OCI-LY7 (cell line): ENCODE measurements at regions not wholly inside any gene's neighbourhood (a gene's known extent, or its start where the extent isn't known, plus 50 kb on each side); places are given as distances from the start of the nearest gene placed in this dataset.

ENCODE experiments used
- BruUV-seq: library from RNA; stranded (reverse); fragments of 400-500 nt; replicated peaks from 2 replicates; lab custom pipeline; 2021; lab: Mats Ljungman, UMichigan
- CTCF ChIA-PET: fragments of 300-600 bp; sonication (Branson Sonifier 250); formaldehyde crosslinking; loops from one replicate; lab custom pipeline; 2022; ENCODE audit warnings: antibody characterized with exemption; ENCODE audit not compliant: unreplicated experiment; lab: Charles Lee
- POLR2A ChIA-PET: fragments of 300-600 bp; sonication (Branson Sonifier 250); formaldehyde crosslinking; loops from one replicate; lab custom pipeline; 2022; ENCODE audit warnings: antibody characterized with exemption; lab: Charles Lee
- DNase-seq: peaks from one replicate; pipeline ENCODE4 v3.0.0-alpha.2; 2015; ENCODE audit warnings: low spot score
- H2AFZ ChIP-seq: fragments of 200-600 bp; sonication (generic), shearing (Covaris generic); 2 replicates; pipeline ENCODE4 v1.6.1; 2014; ENCODE audit warnings: mild to moderate bottlenecking, antibody characterized with exemption, low read length, moderate library complexity
- H3K27ac ChIP-seq: fragments of 200-600 bp; sonication (generic); 2 replicates; pipeline ENCODE4 v1.5.1; 2014; ENCODE audit warnings: mixed run types, low read depth, mild to moderate bottlenecking, moderate library complexity, low read length, inconsistent platforms; ENCODE audit not compliant: poor library complexity, severe bottlenecking
- H3K36me3 ChIP-seq: fragments of 200-600 bp; sonication (generic); 2 replicates; pipeline ENCODE4 v1.6.1; 2014; ENCODE audit warnings: mild to moderate bottlenecking, antibody characterized with exemption, low read length, moderate library complexity, mixed read lengths; ENCODE audit not compliant: insufficient read depth
- H3K4me1 ChIP-seq: fragments of 200-600 bp; sonication (generic); 2 replicates; pipeline ENCODE4 v1.5.1; 2014; ENCODE audit warnings: mild to moderate bottlenecking, low read length; ENCODE audit not compliant: insufficient read depth, poor library complexity, severe bottlenecking
- H3K4me2 ChIP-seq: fragments of 200-600 bp; sonication (generic); 2 replicates; pipeline ENCODE4 v1.6.1; 2014; ENCODE audit warnings: mild to moderate bottlenecking, low read length
- H3K4me3 ChIP-seq: fragments of 200-600 bp; sonication (generic); 2 replicates; pipeline ENCODE4 v1.5.1; 2014; ENCODE audit warnings: mild to moderate bottlenecking, low read depth, low read length; ENCODE audit not compliant: poor library complexity, severe bottlenecking
- H3K79me2 ChIP-seq: fragments of 200-600 bp; sonication (generic); 2 replicates; pipeline ENCODE4 v1.6.1; 2016; ENCODE audit warnings: low read depth, mild to moderate bottlenecking, low read length, moderate library complexity, mixed read lengths; ENCODE audit not compliant: insufficient read depth
- H3K9me2 ChIP-seq: fragments of 200-600 bp; sonication (generic); 2 replicates; pipeline ENCODE4 v1.6.1; 2016; ENCODE audit warnings: mild to moderate bottlenecking, low read length, mixed read lengths; ENCODE audit not compliant: insufficient read depth
- H3K9me3 ChIP-seq: fragments of 200-600 bp; sonication (generic); 2 replicates; pipeline ENCODE4 v1.6.1; 2014; ENCODE audit warnings: mild to moderate bottlenecking, mixed run types, low read length, mixed read lengths
- H4K20me1 ChIP-seq: fragments of 200-600 bp; sonication (generic); 2 replicates; pipeline ENCODE4 v1.6.1; 2014; ENCODE audit warnings: mild to moderate bottlenecking, antibody characterized with exemption, low read length, moderate library complexity, mixed read lengths; ENCODE audit not compliant: insufficient read depth
- EZH2phosphoT487 ChIP-seq: fragments of 200-600 bp; sonication (generic); IDR thresholded peaks from 2 replicates; pipeline ENCODE4 v1.6.1; 2018; ENCODE audit warnings: low read depth, borderline replicate concordance, mild to moderate bottlenecking, mixed run types, antibody characterized with exemption, low read length, moderate library complexity, mixed read lengths
- intact Hi-C: fragments of 100-400 bp; cut with micrococcal nuclease; formaldehyde crosslinking; loops from one replicate; pipeline ENCODE4 v1.10.0; 2022; ENCODE audit not compliant: unreplicated experiment
- TF ChIP-seq, protein P1 (sequence below): fragments of 200-600 bp; sonication (generic); conservative IDR thresholded peaks from 2 replicates; pipeline ENCODE4 v1.5.1; 2014; ENCODE audit warnings: mild to moderate bottlenecking, antibody characterized with exemption, low read length, moderate library complexity, mixed read lengths

DNA sequence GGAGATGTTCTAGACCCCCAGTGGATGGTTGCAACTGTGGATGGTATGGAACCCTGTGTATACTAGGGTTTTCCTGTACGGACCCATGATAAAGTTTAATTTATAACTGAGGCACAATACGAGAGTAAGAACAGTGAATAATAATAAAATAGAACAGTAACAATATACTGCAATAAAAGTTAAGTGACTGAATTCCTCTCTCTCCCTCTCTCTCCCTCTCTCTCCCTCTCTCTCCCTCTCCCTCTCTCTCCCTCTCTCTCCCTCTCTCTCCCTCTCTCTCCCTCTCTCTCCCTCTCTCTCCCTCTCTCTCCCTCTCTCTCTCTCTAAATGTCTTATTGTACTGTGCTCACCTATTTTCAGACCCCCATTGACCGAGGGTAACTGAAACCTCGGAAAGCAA, 291.0 kb downstream of the IRF8 start:
- CTCF ChIA-PET: no interaction called here
- Histone ChIP-seq H3K9me3 (no peaks in the 10 kb centered on the region), H3K9me2 (no peaks in the 10 kb centered on the region), H3K36me3 (no peaks in the 10 kb centered on the region), H3K4me3 (no peak overlapping the region), H3K27ac (no peak overlapping the region), H3K79me2 (no peaks in the 10 kb centered on the region), H2AFZ (no peak overlapping the region), H3K4me2 (no peak overlapping the region), H4K20me1 (no peaks in the 10 kb centered on the region), H3K4me1 (no peaks in the 10 kb centered on the region)
- intact Hi-C loops: no loop called here
- TF ChIP-seq, protein P1, sequence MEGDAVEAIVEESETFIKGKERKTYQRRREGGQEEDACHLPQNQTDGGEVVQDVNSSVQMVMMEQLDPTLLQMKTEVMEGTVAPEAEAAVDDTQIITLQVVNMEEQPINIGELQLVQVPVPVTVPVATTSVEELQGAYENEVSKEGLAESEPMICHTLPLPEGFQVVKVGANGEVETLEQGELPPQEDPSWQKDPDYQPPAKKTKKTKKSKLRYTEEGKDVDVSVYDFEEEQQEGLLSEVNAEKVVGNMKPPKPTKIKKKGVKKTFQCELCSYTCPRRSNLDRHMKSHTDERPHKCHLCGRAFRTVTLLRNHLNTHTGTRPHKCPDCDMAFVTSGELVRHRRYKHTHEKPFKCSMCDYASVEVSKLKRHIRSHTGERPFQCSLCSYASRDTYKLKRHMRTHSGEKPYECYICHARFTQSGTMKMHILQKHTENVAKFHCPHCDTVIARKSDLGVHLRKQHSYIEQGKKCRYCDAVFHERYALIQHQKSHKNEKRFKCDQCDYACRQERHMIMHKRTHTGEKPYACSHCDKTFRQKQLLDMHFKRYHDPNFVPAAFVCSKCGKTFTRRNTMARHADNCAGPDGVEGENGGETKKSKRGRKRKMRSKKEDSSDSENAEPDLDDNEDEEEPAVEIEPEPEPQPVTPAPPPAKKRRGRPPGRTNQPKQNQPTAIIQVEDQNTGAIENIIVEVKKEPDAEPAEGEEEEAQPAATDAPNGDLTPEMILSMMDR: no peak
- no peak for TF ChIP-seq EZH2phosphoT487
- POLR2A ChIA-PET: no interaction called here
- DNase-seq: no peak
- no TSS peak for BruUV-seq

DNA sequence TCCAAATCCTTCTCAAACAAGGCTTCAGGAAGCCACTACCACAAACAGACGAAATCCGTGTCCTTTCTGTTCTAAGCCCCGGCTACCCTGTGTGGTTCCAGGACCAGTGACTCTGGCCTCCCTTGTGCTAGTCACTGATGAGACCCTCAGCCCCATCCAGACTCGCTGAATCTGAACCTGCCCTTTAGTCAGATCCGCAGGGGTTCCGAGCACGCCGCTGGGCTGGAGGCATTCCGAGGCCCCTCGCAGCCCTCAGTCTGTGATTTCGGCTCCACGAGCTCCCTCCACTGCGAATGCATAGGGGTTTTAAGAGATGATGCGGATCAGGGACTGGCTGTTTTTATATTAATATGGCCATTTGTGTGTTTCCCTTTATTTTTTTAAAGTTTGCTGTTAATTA, 292.7 kb downstream of the IRF8 start:
- no peak for TF ChIP-seq EZH2phosphoT487
- TF ChIP-seq, protein P1: no peak
- intact Hi-C loops: no loop called here
- DNase-seq: no peak
- POLR2A ChIA-PET: interaction anchor here (0.7 kb wide), 1 partner anchor 459 kb away, joined by 3 read pairs; no protein-coding TSS in a partner anchor
- H3K9me2 ChIP-seq: no peaks in the 10 kb centered on the region
- BruUV-seq: no TSS peak
- no peak overlapping the region for H3K27ac ChIP-seq
- no peak overlapping the region for H3K4me3 ChIP-seq
- CTCF ChIA-PET: no interaction called here
- no peaks in the 10 kb centered on the region for H3K79me2 ChIP-seq
- H3K36me3 ChIP-seq: no peaks in the 10 kb centered on the region
- H3K4me1 ChIP-seq: no peaks in the 10 kb centered on the region
- H2AFZ ChIP-seq: no peak overlapping the region
- no peaks in the 10 kb centered on the region for H3K9me3 ChIP-seq
- H3K4me2 ChIP-seq: no peak overlapping the region
- H4K20me1 ChIP-seq: no peaks in the 10 kb centered on the region

DNA sequence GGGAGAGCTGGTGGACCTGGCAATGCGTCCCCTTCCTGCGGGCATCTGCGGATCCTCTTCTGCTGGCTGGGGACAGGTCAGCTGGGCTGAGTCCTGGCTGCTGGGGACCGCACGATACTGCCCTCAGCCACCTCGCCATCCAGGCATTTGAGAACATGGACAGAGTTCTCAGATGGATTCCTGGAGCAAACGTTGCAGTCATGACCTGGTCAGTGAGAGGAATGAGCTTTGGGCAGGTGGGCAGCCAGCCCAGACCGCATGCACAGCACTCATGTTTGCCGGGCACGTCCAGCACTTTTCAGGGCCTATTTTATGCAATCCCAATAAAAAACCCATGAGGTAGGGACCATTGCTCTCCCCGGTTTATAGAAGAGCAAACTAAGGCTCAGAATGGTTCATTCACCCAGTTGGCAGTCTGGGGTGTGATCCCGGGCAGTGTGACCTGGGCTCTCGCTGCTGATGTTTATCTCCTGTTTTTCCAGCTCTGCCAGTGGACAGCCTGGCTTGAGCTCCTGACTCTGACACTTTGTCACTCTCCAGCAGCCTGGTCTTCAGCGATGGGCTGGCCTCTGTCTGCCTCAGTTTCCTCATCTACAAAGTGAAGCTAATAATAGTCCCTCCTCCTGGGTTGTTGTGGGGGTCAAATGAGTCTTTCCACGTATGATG, 294.7 kb downstream of the IRF8 start:
- ChIA-PET CTCF (no interaction called here), POLR2A (no interaction called here)
- Histone ChIP-seq H3K4me3 (no peak overlapping the region), H2AFZ (no peak overlapping the region), H3K27ac (no peak overlapping the region), H4K20me1 (no peaks in the 10 kb centered on the region), H3K79me2 (no peaks in the 10 kb centered on the region), H3K9me3 (no peaks in the 10 kb centered on the region), H3K36me3 (no peaks in the 10 kb centered on the region), H3K4me2 (no peak overlapping the region), H3K9me2 (no peaks in the 10 kb centered on the region), H3K4me1 (no peaks in the 10 kb centered on the region)
- BruUV-seq: no TSS peak
- no peak for DNase-seq
- intact Hi-C loops: no loop called here
- TF ChIP-seq, protein P1: no peak
- TF ChIP-seq EZH2phosphoT487: no peak
